GM19455 (cell line): ENCODE measurements at regions not wholly inside any gene's neighbourhood (a gene's known extent, or its start where the extent isn't known, plus 50 kb on each side); places are given as distances from the start of the nearest gene placed in this dataset.
A peak's percentile ranks its signal among the peaks of the same experiment; 100 is the strongest.
"Not testable (repeated sequence)": the region's sequence is repeated elsewhere in the genome, so short reads cannot be mapped to it uniquely, and the experiment has no call there.

Source experiments
- ATAC-seq: cut with Tn5 transposase; IDR thresholded peaks from one replicate; pipeline ENCODE4 v1.9.1; 2021; ENCODE audit not compliant: unreplicated experiment

GRCh38 chr10:62492870-62493180, 118.7 kb downstream of the ZNF365 start:
- no peak for ATAC-seq

GRCh38 chr10:62496925-62497324, 122.8 kb downstream of the ZNF365 start:
- no peak for ATAC-seq

- no peak for ATAC-seq
These were observed 124.1 kb downstream of the ZNF365 start for GRCh38 chr10:62498271-62498670.

- ATAC-seq, result not testable (repeated sequence)
These were observed 125.9 kb downstream of the ZNF365 start for GRCh38 chr10:62500116-62500515.

GRCh38 chr10:62501547-62501946, 127.4 kb downstream of the ZNF365 start:
- ATAC-seq, result no peak

GRCh38 chr10:62502995-62503613, 128.9 kb downstream of the ZNF365 start:
- no peak for ATAC-seq

- ATAC-seq, result no peak
These were observed 129.7 kb downstream of the ZNF365 start for GRCh38 chr10:62503872-62504271.

GRCh38 chr10:62506371-62506770, 132.2 kb downstream of the ZNF365 start:
- no peak for ATAC-seq

GRCh38 chr10:62511238-62511637, 137.1 kb downstream of the ZNF365 start:
- ATAC-seq, result no peak

GRCh38 chr10:62511656-62512055, 137.5 kb downstream of the ZNF365 start:
- no peak for ATAC-seq

- no peak for ATAC-seq
These were observed 138.7 kb downstream of the ZNF365 start for GRCh38 chr10:62512732-62513475.

- ATAC-seq, result no peak
These were observed 140.0 kb downstream of the ZNF365 start for GRCh38 chr10:62514079-62514693.

GRCh38 chr10:62517252-62517651, 143.1 kb downstream of the ZNF365 start:
- ATAC-seq, result no peak

- ATAC-seq, result peak; percentile 37
These were observed 153.1 kb downstream of the ZNF365 start for GRCh38 chr10:62527019-62527827.

- ATAC-seq, result peak; percentile 96
These were observed 154.3 kb downstream of the ZNF365 start for GRCh38 chr10:62528441-62528840.

GRCh38 chr10:62529396-62529795, 155.2 kb downstream of the ZNF365 start:
- no peak for ATAC-seq

- no peak for ATAC-seq
These were observed 159.9 kb downstream of the ZNF365 start for GRCh38 chr10:62534031-62534430.

- ATAC-seq, result no peak
These were observed 164.4 kb downstream of the ZNF365 start for GRCh38 chr10:62538606-62539005.

GRCh38 chr10:62540389-62540788, 166.2 kb downstream of the ZNF365 start:
- no peak for ATAC-seq

GRCh38 chr10:62541811-62542210, 167.6 kb downstream of the ZNF365 start:
- ATAC-seq, result no peak

GRCh38 chr10:62543571-62544355, 169.6 kb downstream of the ZNF365 start:
- ATAC-seq, result no peak
